ENCODE measurements at regions not wholly inside any gene's neighbourhood (a gene's known extent, or its start where the extent isn't known, plus 50 kb on each side); places are given as distances from the start of the nearest gene placed in this dataset.

- no peak for DNase-seq
Measured at GRCh38 chr7:115110523-115110922, 188.6 kb downstream of the MDFIC start.

- DNase-seq: no peak
Measured at GRCh38 chr7:115106316-115106715, 184.4 kb downstream of the MDFIC start.

- no peak for DNase-seq
Measured at GRCh38 chr7:115102738-115103137, 180.8 kb downstream of the MDFIC start.

GRCh38 chr7:115101199-115101598 lies 179.3 kb downstream of the MDFIC start:
- DNase-seq: no peak

- no peak for DNase-seq
Measured at GRCh38 chr7:115099906-115100305, 178.0 kb downstream of the MDFIC start.

- DNase-seq: no peak
Measured at GRCh38 chr7:115097175-115097671, 175.3 kb downstream of the MDFIC start.

GRCh38 chr7:115096262-115096661 lies 174.4 kb downstream of the MDFIC start:
- DNase-seq: no peak

GRCh38 chr7:115094163-115094562 lies 172.3 kb downstream of the MDFIC start:
- no peak for DNase-seq

GRCh38 chr7:115088893-115089292 lies 167.0 kb downstream of the MDFIC start:
- DNase-seq: no peak

- DNase-seq: no peak
Measured at GRCh38 chr7:115087437-115087836, 165.5 kb downstream of the MDFIC start.

GRCh38 chr7:115086146-115086841 lies 164.4 kb downstream of the MDFIC start:
- no peak for DNase-seq

GRCh38 chr7:115085421-115085820 lies 163.5 kb downstream of the MDFIC start:
- DNase-seq: no peak

- DNase-seq: no peak
Measured at GRCh38 chr7:115083935-115084334, 162.0 kb downstream of the MDFIC start.

- DNase-seq: no peak
Measured at GRCh38 chr7:115081772-115082171, 159.9 kb downstream of the MDFIC start.

GRCh38 chr7:115078851-115079250 lies 157.0 kb downstream of the MDFIC start:
- DNase-seq: no peak

GRCh38 chr7:115078386-115078785 lies 156.5 kb downstream of the MDFIC start:
- DNase-seq: no peak

- no peak for DNase-seq
Measured at GRCh38 chr7:115070311-115070710, 148.4 kb downstream of the MDFIC start.

Measured in activated CD4-positive, alpha-beta T cell treated with anti-CD3 and anti-CD28 coated beads for 48 hours (primary cell).